Islet of Langerhans (tissue), 1 donor: ENCODE measurements at regions not wholly inside any gene's neighbourhood (a gene's known extent, or its start where the extent isn't known, plus 50 kb on each side); places are given as distances from the start of the nearest gene placed in this dataset.

ENCODE experiments used
- FAIRE-seq: peaks from one replicate; lab custom pipeline; 2011; peaks lifted over from hg19 to GRCh38; lab: Jason Lieb, UNC

GRCh38 chr2:19747310-19748072 is 154.3 kb downstream of the TTC32 start:
- FAIRE-seq: no peak

- FAIRE-seq: no peak
Observed at GRCh38 chr2:19746611-19747309, 155.0 kb downstream of the TTC32 start.

- no peak for FAIRE-seq
Observed at GRCh38 chr2:19746137-19746600, 155.6 kb downstream of the TTC32 start.

GRCh38 chr2:19745318-19746136 is 156.3 kb downstream of the TTC32 start:
- no peak for FAIRE-seq

GRCh38 chr2:19744456-19745199 is 157.2 kb downstream of the TTC32 start:
- FAIRE-seq: no peak

- FAIRE-seq: no peak
Observed at GRCh38 chr2:19743641-19744040, 158.1 kb downstream of the TTC32 start.

- no peak for FAIRE-seq
Observed at GRCh38 chr2:19742872-19743271, 158.9 kb downstream of the TTC32 start.

- no peak for FAIRE-seq
Observed at GRCh38 chr2:19739256-19739655, 162.5 kb downstream of the TTC32 start.

GRCh38 chr2:19738707-19739106 is 163.1 kb downstream of the TTC32 start:
- no peak for FAIRE-seq

GRCh38 chr2:19736191-19736831 is 165.5 kb downstream of the TTC32 start:
- no peak for FAIRE-seq

- FAIRE-seq: no peak
Observed at GRCh38 chr2:19733951-19734425, 167.8 kb downstream of the TTC32 start.

GRCh38 chr2:19733390-19733789 is 168.4 kb downstream of the TTC32 start:
- no peak for FAIRE-seq

GRCh38 chr2:19732255-19732654 is 169.5 kb downstream of the TTC32 start:
- no peak for FAIRE-seq

- no peak for FAIRE-seq
Observed at GRCh38 chr2:19731515-19731914, 170.3 kb downstream of the TTC32 start.

GRCh38 chr2:19731037-19731436 is 170.7 kb downstream of the TTC32 start:
- FAIRE-seq: no peak

- FAIRE-seq: no peak
Observed at GRCh38 chr2:19728125-19728524, 173.7 kb downstream of the TTC32 start.

- no peak for FAIRE-seq
Observed at GRCh38 chr2:19725392-19725791, 176.4 kb downstream of the TTC32 start.

GRCh38 chr2:19723021-19723420 is 178.8 kb downstream of the TTC32 start:
- FAIRE-seq: no peak

- FAIRE-seq: no peak
Observed at GRCh38 chr2:19722531-19722971, 179.2 kb downstream of the TTC32 start.

- FAIRE-seq: no peak
Observed at GRCh38 chr2:19720306-19720705, 181.5 kb downstream of the TTC32 start.

- FAIRE-seq: no peak
Observed at GRCh38 chr2:19719540-19719939, 182.2 kb downstream of the TTC32 start.
